ENCODE measurements at regions not wholly inside any gene's neighbourhood (a gene's known extent, or its start where the extent isn't known, plus 50 kb on each side); places are given as distances from the start of the nearest gene placed in this dataset.

- Histone ChIP-seq H3K4me1 (ENCODE audit: control insufficient read depth, insufficient read depth, low read length) (no peaks in the 10 kb centered on the region), H3K27me3 (ENCODE audit: control insufficient read depth, insufficient read depth) (no peaks in the 10 kb centered on the region), H3K9me3 (ENCODE audit: control insufficient read depth, low read length) (no peaks in the 10 kb centered on the region), H3K27ac (ENCODE audit: low read length) (no peak overlapping the region), H3K4me3 (ENCODE audit: low read length) (no peak overlapping the region)
- WGBS = 71% methylated on average over 1 of the region's 1 CpG
- ATAC-seq = no peak
- DNase-seq = no peak
- intact Hi-C loops (cut with DNase I) = no loop called here
Observed at GRCh38 chr13:23060959-23061358, 119.8 kb upstream of the SGCG start.

GRCh38 chr13:23067129-23067528 lies 113.7 kb upstream of the SGCG start:
- Histone ChIP-seq H3K9me3 (ENCODE audit: control insufficient read depth, low read length) (no peaks in the 10 kb centered on the region), H3K4me3 (ENCODE audit: low read length) (no peak overlapping the region), H3K27me3 (ENCODE audit: control insufficient read depth, insufficient read depth) (no peaks in the 10 kb centered on the region), H3K27ac (ENCODE audit: low read length) (no peak overlapping the region), H3K4me1 (ENCODE audit: control insufficient read depth, insufficient read depth, low read length) (no peaks in the 10 kb centered on the region)
- intact Hi-C loops (cut with DNase I) = no loop called here
- DNase-seq (no peak), ATAC-seq (no peak)
- WGBS = 87% methylated on average over 5 of the region's 5 CpGs

GRCh38 chr13:23069566-23069965 lies 111.2 kb upstream of the SGCG start:
- Histone ChIP-seq H3K4me3 (ENCODE audit: low read length) (no peak overlapping the region), H3K27me3 (ENCODE audit: control insufficient read depth, insufficient read depth) (no peaks in the 10 kb centered on the region), H3K27ac (ENCODE audit: low read length) (no peak overlapping the region), H3K4me1 (ENCODE audit: control insufficient read depth, insufficient read depth, low read length) (no peaks in the 10 kb centered on the region), H3K9me3 (ENCODE audit: control insufficient read depth, low read length) (no peaks in the 10 kb centered on the region)
- 61% methylated on average over 1 of the region's 1 CpG for WGBS
- ATAC-seq (no peak), DNase-seq (no peak)
- intact Hi-C loops (cut with DNase I) = no loop called here

- intact Hi-C loops (cut with DNase I) = no loop called here
- Histone ChIP-seq H3K9me3 (ENCODE audit: control insufficient read depth, low read length) (no peaks in the 10 kb centered on the region), H3K4me1 (ENCODE audit: control insufficient read depth, insufficient read depth, low read length) (no peaks in the 10 kb centered on the region), H3K27me3 (ENCODE audit: control insufficient read depth, insufficient read depth) (no peaks in the 10 kb centered on the region), H3K27ac (ENCODE audit: low read length) (no peak overlapping the region), H3K4me3 (ENCODE audit: low read length) (no peak overlapping the region)
- no peak for DNase-seq
- peak in 1 of 2 donors; percentile 54 for ATAC-seq
- 45% methylated on average over 5 of the region's 5 CpGs for WGBS
Observed at GRCh38 chr13:23074075-23074828, 106.5 kb upstream of the SGCG start.

GRCh38 chr13:23081220-23081619 lies 99.6 kb upstream of the SGCG start:
- Histone ChIP-seq H3K9me3 (ENCODE audit: control insufficient read depth, low read length) (no peaks in the 10 kb centered on the region), H3K4me1 (ENCODE audit: control insufficient read depth, insufficient read depth, low read length) (no peaks in the 10 kb centered on the region), H3K27ac (ENCODE audit: low read length) (no peak overlapping the region), H3K4me3 (ENCODE audit: low read length) (no peak overlapping the region), H3K27me3 (ENCODE audit: control insufficient read depth, insufficient read depth) (no peaks in the 10 kb centered on the region)
- intact Hi-C loops (cut with DNase I) = no loop called here
- 77% methylated on average over 5 of the region's 5 CpGs for WGBS
- ATAC-seq = no peak
- no peak for DNase-seq

GRCh38 chr13:23081901-23082300 lies 98.9 kb upstream of the SGCG start:
- Histone ChIP-seq H3K4me1 (ENCODE audit: control insufficient read depth, insufficient read depth, low read length) (no peaks in the 10 kb centered on the region), H3K27ac (ENCODE audit: low read length) (no peak overlapping the region), H3K27me3 (ENCODE audit: control insufficient read depth, insufficient read depth) (no peaks in the 10 kb centered on the region), H3K4me3 (ENCODE audit: low read length) (no peak overlapping the region), H3K9me3 (ENCODE audit: control insufficient read depth, low read length) (no peaks in the 10 kb centered on the region)
- 54% methylated on average over 7 of the region's 7 CpGs for WGBS
- intact Hi-C loops (cut with DNase I) = no loop called here
- DNase-seq (no peak), ATAC-seq (no peak)

- no peaks in the 10 kb centered on the region for H3K4me1 ChIP-seq (ENCODE audit: control insufficient read depth, insufficient read depth, low read length)
- no peaks in the 10 kb centered on the region for H3K27me3 ChIP-seq (ENCODE audit: control insufficient read depth, insufficient read depth)
- no peak overlapping the region for H3K27ac ChIP-seq (ENCODE audit: low read length)
- intact Hi-C loops (cut with DNase I) = no loop called here
- DNase-seq (no peak), ATAC-seq (no peak)
- H3K9me3 ChIP-seq (ENCODE audit: control insufficient read depth, low read length) = no peaks in the 10 kb centered on the region
- 49% methylated on average over 2 of the region's 2 CpGs for WGBS
- H3K4me3 ChIP-seq (ENCODE audit: low read length) = no peak overlapping the region
Observed at GRCh38 chr13:23086968-23087623, 93.7 kb upstream of the SGCG start.

GRCh38 chr13:23087880-23088279 lies 92.9 kb upstream of the SGCG start:
- Histone ChIP-seq H3K27me3 (ENCODE audit: control insufficient read depth, insufficient read depth) (no peaks in the 10 kb centered on the region), H3K4me3 (ENCODE audit: low read length) (no peak overlapping the region), H3K4me1 (ENCODE audit: control insufficient read depth, insufficient read depth, low read length) (no peaks in the 10 kb centered on the region), H3K27ac (ENCODE audit: low read length) (no peak overlapping the region), H3K9me3 (ENCODE audit: control insufficient read depth, low read length) (no peaks in the 10 kb centered on the region)
- 64% methylated on average over 1 of the region's 1 CpG for WGBS
- DNase-seq (no peak), ATAC-seq (no peak)
- intact Hi-C loops (cut with DNase I) = no loop called here

- Histone ChIP-seq H3K27ac (ENCODE audit: low read length) (no peak overlapping the region), H3K4me3 (ENCODE audit: low read length) (no peak overlapping the region), H3K9me3 (ENCODE audit: control insufficient read depth, low read length) (no peaks in the 10 kb centered on the region), H3K27me3 (ENCODE audit: control insufficient read depth, insufficient read depth) (no peaks in the 10 kb centered on the region), H3K4me1 (ENCODE audit: control insufficient read depth, insufficient read depth, low read length) (no peaks in the 10 kb centered on the region)
- 84% methylated on average over 7 of the region's 7 CpGs for WGBS
- ATAC-seq (no peak), DNase-seq (no peak)
- intact Hi-C loops (cut with DNase I) = no loop called here
Observed at GRCh38 chr13:23098161-23098907, 82.4 kb upstream of the SGCG start.

GRCh38 chr13:23105051-23105450 lies 75.7 kb upstream of the SGCG start:
- no peak for DNase-seq
- ATAC-seq = no peak
- Histone ChIP-seq H3K9me3 (ENCODE audit: control insufficient read depth, low read length) (no peaks in the 10 kb centered on the region), H3K4me1 (ENCODE audit: control insufficient read depth, insufficient read depth, low read length) (no peaks in the 10 kb centered on the region), H3K27me3 (ENCODE audit: control insufficient read depth, insufficient read depth) (no peaks in the 10 kb centered on the region), H3K4me3 (ENCODE audit: low read length) (no peak overlapping the region), H3K27ac (ENCODE audit: low read length) (no peak overlapping the region)
- intact Hi-C loops (cut with DNase I) = no loop called here
- WGBS = 28% methylated on average over 3 of the region's 3 CpGs

- intact Hi-C loops (cut with DNase I) = no loop called here
- Histone ChIP-seq H3K4me3 (ENCODE audit: low read length) (no peak overlapping the region), H3K27me3 (ENCODE audit: control insufficient read depth, insufficient read depth) (no peaks in the 10 kb centered on the region), H3K9me3 (ENCODE audit: control insufficient read depth, low read length) (no peaks in the 10 kb centered on the region), H3K27ac (ENCODE audit: low read length) (no peak overlapping the region), H3K4me1 (ENCODE audit: control insufficient read depth, insufficient read depth, low read length) (no peaks in the 10 kb centered on the region)
- ATAC-seq (no peak), DNase-seq (no peak)
- 83% methylated on average over 7 of the region's 7 CpGs for WGBS
Observed at GRCh38 chr13:23107665-23108064, 73.1 kb upstream of the SGCG start.

Measured in right cardiac atrium (tissue), 5 donors.